Neutrophil (primary cell): ENCODE measurements at regions not wholly inside any gene's neighbourhood (a gene's known extent, or its start where the extent isn't known, plus 50 kb on each side); places are given as distances from the start of the nearest gene placed in this dataset.

Source experiments
- H3K27ac ChIP-seq: fragments of 200-600 bp; sonication (generic); 2 replicates; pipeline ENCODE4 v1.5.1; 2016; ENCODE audit warnings: mild to moderate bottlenecking, moderate library complexity
- H3K27me3 ChIP-seq: fragments of 200-600 bp; sonication (generic); 2 replicates; pipeline ENCODE4 v1.6.0; 2016; ENCODE audit warnings: mild to moderate bottlenecking
- H3K36me3 ChIP-seq: fragments of 200-600 bp; sonication (generic); 2 replicates; pipeline ENCODE4 v1.5.1; 2017
- H3K4me1 ChIP-seq, 2 experiments: fragments of 200-600 bp in 1 of 2; sonication (generic) in 1 of 2; 1 replicate in 1 of 2; 2 replicates in 1 of 2; pipeline versions ENCODE4 v1.5.1 to v1.6.1; 2013 to 2016; ENCODE audit warnings: low read depth in 1 of 2, low read length in 1 of 2, mild to moderate bottlenecking in 1 of 2, moderate library complexity in 1 of 2; ENCODE audit not compliant: control insufficient read depth in 1 of 2, insufficient read depth in 1 of 2
- H3K4me3 ChIP-seq, 2 experiments: fragments of 200-600 bp in 1 of 2; sonication (generic) in 1 of 2; 1 replicate in 1 of 2; 2 replicates in 1 of 2; pipeline ENCODE4 v1.5.1; 2013 to 2016; ENCODE audit warnings: low read depth in 1 of 2, low read length in 1 of 2, mild to moderate bottlenecking in 1 of 2, moderate library complexity in 1 of 2
- H3K9me3 ChIP-seq: fragments of 200-600 bp; sonication (generic); 2 replicates; pipeline ENCODE4 v1.5.1; 2016
- TF ChIP-seq, protein P1 (sequence below): fragments of 200-600 bp; sonication (generic); IDR thresholded peaks from 2 replicates; pipeline ENCODE4 v1.5.1; 2016; ENCODE audit warnings: antibody characterized with exemption

DNA sequence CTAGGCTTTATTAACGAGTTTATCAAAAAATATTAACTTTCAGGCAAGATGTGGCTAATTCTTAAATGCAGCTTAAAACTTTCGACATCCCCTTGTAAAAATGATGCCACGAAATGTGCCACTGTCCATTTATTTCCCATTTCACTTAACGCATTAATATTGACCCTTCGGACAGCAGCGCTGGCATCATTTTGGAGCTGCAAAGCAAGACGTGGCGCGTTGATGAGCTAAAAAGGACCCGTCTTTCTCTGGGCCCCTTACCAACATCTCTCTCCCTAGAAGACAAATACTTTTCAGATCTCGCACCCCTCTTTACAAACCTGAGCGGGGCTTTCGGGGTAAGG lies 367.9 kb downstream of the MTX2 start:
- TF ChIP-seq, protein P1, sequence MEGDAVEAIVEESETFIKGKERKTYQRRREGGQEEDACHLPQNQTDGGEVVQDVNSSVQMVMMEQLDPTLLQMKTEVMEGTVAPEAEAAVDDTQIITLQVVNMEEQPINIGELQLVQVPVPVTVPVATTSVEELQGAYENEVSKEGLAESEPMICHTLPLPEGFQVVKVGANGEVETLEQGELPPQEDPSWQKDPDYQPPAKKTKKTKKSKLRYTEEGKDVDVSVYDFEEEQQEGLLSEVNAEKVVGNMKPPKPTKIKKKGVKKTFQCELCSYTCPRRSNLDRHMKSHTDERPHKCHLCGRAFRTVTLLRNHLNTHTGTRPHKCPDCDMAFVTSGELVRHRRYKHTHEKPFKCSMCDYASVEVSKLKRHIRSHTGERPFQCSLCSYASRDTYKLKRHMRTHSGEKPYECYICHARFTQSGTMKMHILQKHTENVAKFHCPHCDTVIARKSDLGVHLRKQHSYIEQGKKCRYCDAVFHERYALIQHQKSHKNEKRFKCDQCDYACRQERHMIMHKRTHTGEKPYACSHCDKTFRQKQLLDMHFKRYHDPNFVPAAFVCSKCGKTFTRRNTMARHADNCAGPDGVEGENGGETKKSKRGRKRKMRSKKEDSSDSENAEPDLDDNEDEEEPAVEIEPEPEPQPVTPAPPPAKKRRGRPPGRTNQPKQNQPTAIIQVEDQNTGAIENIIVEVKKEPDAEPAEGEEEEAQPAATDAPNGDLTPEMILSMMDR = no peak
- Histone ChIP-seq H3K27me3 (peaks cover 98% of the 10 kb centered on the region), H3K9me3 (no peaks in the 10 kb centered on the region), H3K4me3 (no peak overlapping the region), H3K4me1 (peaks cover 6 to 8% of the 10 kb centered on the region in 2 experiments), H3K27ac (no peak overlapping the region), H3K36me3 (no peaks in the 10 kb centered on the region)

DNA sequence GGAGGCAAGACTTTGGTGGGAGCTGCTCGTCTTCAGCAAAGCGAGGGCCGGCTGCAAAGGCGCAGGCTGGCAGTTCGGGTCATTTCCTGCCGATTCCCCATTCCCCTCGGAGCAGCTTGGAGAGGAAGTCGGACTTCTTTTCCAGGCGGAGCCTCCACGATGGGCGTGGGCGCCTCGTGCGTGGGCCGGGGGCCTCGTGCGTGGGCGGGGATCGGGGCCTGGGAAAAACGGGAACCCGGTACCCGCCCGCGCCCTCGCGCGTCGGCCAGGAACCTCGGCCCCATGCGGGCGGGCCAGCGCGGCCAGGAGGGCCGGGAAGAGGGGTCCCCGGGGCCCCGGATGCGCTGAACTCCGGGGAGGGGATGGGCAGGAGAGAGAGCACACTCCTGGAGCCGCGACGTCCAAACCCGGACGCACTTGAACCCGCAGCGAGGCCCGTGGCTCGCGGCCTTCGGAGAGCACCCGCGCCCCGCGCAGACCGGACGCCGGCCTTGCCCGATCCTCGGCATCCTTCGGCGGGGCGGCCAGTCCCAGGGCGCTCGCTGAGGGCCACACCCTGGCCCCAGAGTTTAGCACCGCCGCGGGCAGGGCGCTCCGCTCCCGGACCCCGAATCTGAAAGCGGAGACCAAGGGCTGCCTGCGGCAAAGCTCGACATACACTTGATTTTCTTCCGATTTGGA lies 368.4 kb downstream of the MTX2 start:
- Histone ChIP-seq H3K4me3 (peak overlapping the region; percentile 8 to 40), H3K27me3 (peaks cover 97% of the 10 kb centered on the region), H3K27ac (no peak overlapping the region), H3K4me1 (peaks cover 6 to 8% of the 10 kb centered on the region in 2 experiments), H3K9me3 (no peaks in the 10 kb centered on the region), H3K36me3 (no peaks in the 10 kb centered on the region)
- TF ChIP-seq, protein P1 = no peak

DNA sequence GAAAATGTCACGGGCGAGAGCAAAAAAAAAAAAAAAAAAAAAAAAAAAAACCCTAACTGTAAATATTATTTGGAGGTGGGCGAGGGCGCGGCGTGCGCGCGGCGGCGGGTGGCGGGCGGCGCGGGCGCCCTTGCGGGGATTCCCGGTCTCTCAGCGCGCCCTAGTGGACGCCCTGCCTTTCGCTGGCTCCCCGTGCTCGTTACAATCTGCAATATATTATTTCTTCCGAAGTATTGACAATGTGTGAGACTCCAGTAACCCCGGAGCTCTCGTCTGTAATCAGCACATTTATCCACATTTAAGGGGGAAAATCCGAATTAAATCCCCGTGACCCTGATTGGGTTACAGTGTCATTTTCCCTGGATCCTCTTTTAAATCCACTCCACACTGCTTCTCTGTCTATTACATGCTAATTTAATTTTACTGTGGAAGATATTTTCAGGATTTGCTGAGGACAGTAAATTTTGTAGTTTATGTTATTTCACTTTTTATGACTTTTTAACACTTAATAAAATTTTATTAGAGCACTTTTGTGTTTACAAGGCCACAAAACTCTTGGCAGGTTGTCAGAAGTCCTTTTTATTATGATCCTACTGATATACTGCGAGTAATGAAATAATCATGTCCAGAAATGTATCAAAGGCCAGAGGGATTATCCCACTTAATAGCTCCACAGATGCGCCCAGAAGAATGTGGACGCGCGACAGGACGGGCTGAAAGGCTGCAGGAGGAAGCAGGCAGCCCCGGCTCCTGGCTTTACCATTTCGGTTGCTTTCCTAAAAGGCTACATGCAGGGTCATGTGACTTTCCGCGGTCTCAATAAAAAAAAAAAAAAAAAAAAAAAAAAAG lies 369.1 kb downstream of the MTX2 start:
- peak overlapping the region; percentile 8 to 40 for H3K4me3 ChIP-seq
- peaks cover 99% of the 10 kb centered on the region for H3K27me3 ChIP-seq
- H3K4me1 ChIP-seq = peaks cover 6 to 8% of the 10 kb centered on the region in 2 experiments
- no peaks in the 10 kb centered on the region for H3K9me3 ChIP-seq
- no peaks in the 10 kb centered on the region for H3K36me3 ChIP-seq
- H3K27ac ChIP-seq = no peak overlapping the region
- TF ChIP-seq, protein P1 = no peak

DNA sequence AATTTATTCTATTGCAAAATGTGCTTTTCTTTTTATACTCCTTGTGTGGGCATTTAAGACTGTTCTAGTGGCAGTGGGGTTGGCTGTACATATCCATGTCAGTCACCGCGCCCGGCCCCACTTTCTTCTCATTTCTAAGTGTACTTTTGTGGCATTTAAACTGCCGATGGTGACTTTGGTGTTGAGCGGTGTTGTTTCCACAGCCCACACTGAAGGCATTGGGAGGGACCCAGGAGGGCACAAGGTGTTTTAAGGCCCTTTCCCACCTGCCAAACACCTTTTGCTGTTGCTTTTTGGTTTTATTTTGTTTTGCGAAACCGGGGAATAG lies 369.7 kb downstream of the MTX2 start:
- Histone ChIP-seq H3K36me3 (no peaks in the 10 kb centered on the region), H3K27ac (no peak overlapping the region), H3K4me1 (peaks cover 6 to 8% of the 10 kb centered on the region in 2 experiments), H3K27me3 (peaks cover 99% of the 10 kb centered on the region), H3K9me3 (no peaks in the 10 kb centered on the region), H3K4me3 (no peak overlapping the region)
- TF ChIP-seq, protein P1 = no peak

DNA sequence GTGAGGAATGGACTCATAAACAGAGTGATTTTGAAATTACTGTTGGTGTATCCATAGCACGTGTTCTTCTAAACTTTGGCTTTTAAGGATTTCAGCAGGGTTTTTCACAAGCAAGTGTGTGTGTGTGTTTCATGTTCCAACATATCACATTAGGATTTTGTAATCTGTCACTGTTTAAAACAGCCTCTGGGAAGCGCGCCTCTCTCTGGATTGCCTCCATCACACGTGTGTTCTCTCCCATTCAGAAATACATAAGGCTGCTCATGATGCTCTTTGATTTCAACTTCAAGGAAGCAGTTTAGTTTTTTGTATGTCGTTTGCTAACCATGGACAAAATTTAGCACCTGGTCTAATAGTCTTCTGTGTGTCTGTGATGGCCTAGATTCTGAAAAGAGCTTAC lies 370.4 kb downstream of the MTX2 start:
- peaks cover 6 to 8% of the 10 kb centered on the region in 2 experiments for H3K4me1 ChIP-seq
- H3K36me3 ChIP-seq = no peaks in the 10 kb centered on the region
- H3K27ac ChIP-seq = no peak overlapping the region
- peaks cover 99% of the 10 kb centered on the region for H3K27me3 ChIP-seq
- TF ChIP-seq, protein P1 = no peak
- H3K4me3 ChIP-seq = no peak overlapping the region
- no peaks in the 10 kb centered on the region for H3K9me3 ChIP-seq
